ENCODE measurements at regions not wholly inside any gene's neighbourhood (a gene's known extent, or its start where the extent isn't known, plus 50 kb on each side); places are given as distances from the start of the nearest gene placed in this dataset.

- TF ChIP-seq CTCF (conservative IDR thresholded peaks at IDR 0.05): no peak
- no peak for TF ChIP-seq ZFX (IDR thresholded peaks at IDR 0.05)
Measured at GRCh38 chr2:9149726-9150567, 56.7 kb upstream of the ASAP2 start.

All from C4-2B (cell line).